ENCODE measurements at regions not wholly inside any gene's neighbourhood (a gene's known extent, or its start where the extent isn't known, plus 50 kb on each side); places are given as distances from the start of the nearest gene placed in this dataset.
"Not testable (repeated sequence)": the region's sequence is repeated elsewhere in the genome, so short reads cannot be mapped to it uniquely, and the experiment has no call there.

- in situ Hi-C loops (cut with MboI), result not testable (repeated sequence)
These were observed 55.6 kb upstream of the SIRPA start for GRCh38 chr20:1839376-1840317.

GRCh38 chr20:1838556-1839279, 56.5 kb upstream of the SIRPA start:
- BruUV-seq (replicated peaks), result no TSS peak
- Histone ChIP-seq H3K4me1 (ENCODE audit: control insufficient read depth, insufficient read depth, low read length) (no peaks in the 10 kb centered on the region), H3K79me2 (ENCODE audit: control insufficient read depth, insufficient read depth, low read length) (no peaks in the 10 kb centered on the region), H3K27ac (ENCODE audit: control insufficient read depth, insufficient read depth) (no peak overlapping the region), H3K27me3 (replicated peaks in 1 of 2; ENCODE audit: control insufficient read depth in 2 of 2, insufficient read depth in 2 of 2, low read length in 1 of 2) (peaks cover 0 to 2% of the 10 kb centered on the region in 2 experiments; a peak in 1 of 4 replicates), H3K36me3 (ENCODE audit: control insufficient read depth in 2 of 2, insufficient read depth in 2 of 2, low read length in 1 of 2) (no peaks in the 10 kb centered on the region), H2AFZ (ENCODE audit: control insufficient read depth, low read depth, low read length) (no peak overlapping the region), H4K20me1 (ENCODE audit: control insufficient read depth, insufficient read depth) (no peaks in the 10 kb centered on the region), H3K4me2 (ENCODE audit: control insufficient read depth, insufficient read depth) (no peak overlapping the region), H3K9me3 (replicated peaks; ENCODE audit: control insufficient read depth, insufficient read depth, low read length) (no peaks in the 10 kb centered on the region), H3K4me3 (no peak overlapping the region), H3K9ac (ENCODE audit: control insufficient read depth, insufficient read depth, low read length) (no peak overlapping the region)
- ATAC-seq, result no peak
- intact Hi-C loops (cut with micrococcal nuclease; ENCODE audit: unreplicated experiment), result no loop called here
- 17% methylated on average over 6 of the region's 6 CpGs for WGBS (ENCODE audit: insufficient coverage, insufficient replicate concordance, low lambda C conversion rate, missing lambda C conversion rate)
- no peak for FAIRE-seq
- DNase-seq (ENCODE audit: low read depth, low spot score), result no peak
- ChIA-PET SMC1A (ENCODE audit: uncharacterized antibody, unreplicated experiment) (interaction anchor here (0.7 to 1.2 kb wide), 3 partner anchors 17 to 114 kb away, joined by 3 to 4 read pairs (median 3); no protein-coding TSS in a partner anchor), RAD21 (ENCODE audit: unreplicated experiment) (no interaction called here), POLR2A (no interaction called here), CTCF (interaction anchor here (1.0 kb wide), 1 partner anchor 13 kb away, joined by 3 read pairs; no protein-coding TSS in a partner anchor)
- in situ Hi-C loops (cut with MboI), result no loop called here
- no peak for TF ChIP-seq POU2F2 (IDR thresholded peaks at IDR 0.05; ENCODE audit: borderline replicate concordance, low read depth, low read length)
- TF ChIP-seq ZNF207 (IDR thresholded peaks at IDR 0.05; ENCODE audit: borderline replicate concordance), result no peak
- no peak for TF ChIP-seq PBX3 (IDR thresholded peaks at IDR 0.05; ENCODE audit: insufficient replicate concordance, low read depth, low read length)
- TF ChIP-seq SMC3 (IDR thresholded peaks at IDR 0.05; ENCODE audit: borderline replicate concordance, low read length), result no peak

More at GRCh38 chr20:1839376-1840317, 55.6 kb upstream of the SIRPA start:
- POLR2A ChIA-PET; DNase-seq (ENCODE audit: low read depth, low spot score); H3K36me3 ChIP-seq (ENCODE audit: control insufficient read depth in 2 of 2, insufficient read depth in 2 of 2, low read length in 1 of 2); H3K79me2 ChIP-seq (ENCODE audit: control insufficient read depth, insufficient read depth, low read length); CTCF ChIA-PET; H3K27ac ChIP-seq (ENCODE audit: control insufficient read depth, insufficient read depth); H4K20me1 ChIP-seq (ENCODE audit: control insufficient read depth, insufficient read depth); ATAC-seq; H2AFZ ChIP-seq (ENCODE audit: control insufficient read depth, low read depth, low read length); intact Hi-C loops (cut with micrococcal nuclease; ENCODE audit: unreplicated experiment); RAD21 ChIA-PET (ENCODE audit: unreplicated experiment); H3K4me1 ChIP-seq (ENCODE audit: control insufficient read depth, insufficient read depth, low read length); H3K4me3 ChIP-seq; H3K27me3 ChIP-seq (replicated peaks in 1 of 2; ENCODE audit: control insufficient read depth in 2 of 2, insufficient read depth in 2 of 2, low read length in 1 of 2); H3K4me2 ChIP-seq (ENCODE audit: control insufficient read depth, insufficient read depth); FAIRE-seq; BruUV-seq (replicated peaks); H3K9ac ChIP-seq (ENCODE audit: control insufficient read depth, insufficient read depth, low read length); H3K9me3 ChIP-seq (replicated peaks; ENCODE audit: control insufficient read depth, insufficient read depth, low read length): not testable (repeated sequence)
- SMC1A ChIA-PET (ENCODE audit: uncharacterized antibody, unreplicated experiment), result interaction anchor here (0.7 kb wide), 1 partner anchor 113 kb away, joined by 3 read pairs; no protein-coding TSS in a partner anchor
- WGBS (ENCODE audit: insufficient coverage, insufficient replicate concordance, low lambda C conversion rate, missing lambda C conversion rate), result 77% methylated on average over 23 of the region's 23 CpGs

Data from GM12878 (cell line).